ENCODE measurements at regions not wholly inside any gene's neighbourhood (a gene's known extent, or its start where the extent isn't known, plus 50 kb on each side); places are given as distances from the start of the nearest gene placed in this dataset.

DNA sequence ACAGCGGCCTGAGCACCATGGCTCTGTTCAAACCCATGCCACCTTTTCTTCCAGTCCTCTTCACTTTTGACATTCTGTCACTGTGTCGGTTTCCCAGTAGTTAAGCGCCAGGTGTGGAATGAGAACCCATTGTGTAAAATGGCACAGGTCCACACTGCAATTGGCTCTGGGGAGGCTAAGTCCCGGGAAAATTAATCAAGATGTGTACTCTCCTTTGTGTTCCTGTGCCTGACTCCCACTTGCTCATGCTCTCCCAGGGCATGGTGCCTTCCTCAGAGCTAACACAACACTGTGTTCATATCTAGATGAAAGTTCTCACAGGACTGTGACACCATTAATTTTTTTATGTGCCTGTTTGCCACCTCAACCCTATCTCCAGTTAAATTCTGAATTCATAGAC, 59.0 kb upstream of the BTG3 start:
- ATAC-seq (replicated peaks) (no peak), DNase-seq (no peak)
- no peaks in the 10 kb centered on the region for H3K4me1 Mint-ChIP-seq (ENCODE audit: low read depth in 2 of 2)
- no peaks in the 10 kb centered on the region for H3K36me3 Mint-ChIP-seq (ENCODE audit: insufficient read depth)
- H3K9me3 Mint-ChIP-seq: no peaks in the 10 kb centered on the region
- H3K27ac Mint-ChIP-seq: no peak overlapping the region
- no peak overlapping the region for H3K4me3 Mint-ChIP-seq
- H3K27me3 Mint-ChIP-seq: peaks cover 27% of the 10 kb centered on the region in 2 donors

DNA sequence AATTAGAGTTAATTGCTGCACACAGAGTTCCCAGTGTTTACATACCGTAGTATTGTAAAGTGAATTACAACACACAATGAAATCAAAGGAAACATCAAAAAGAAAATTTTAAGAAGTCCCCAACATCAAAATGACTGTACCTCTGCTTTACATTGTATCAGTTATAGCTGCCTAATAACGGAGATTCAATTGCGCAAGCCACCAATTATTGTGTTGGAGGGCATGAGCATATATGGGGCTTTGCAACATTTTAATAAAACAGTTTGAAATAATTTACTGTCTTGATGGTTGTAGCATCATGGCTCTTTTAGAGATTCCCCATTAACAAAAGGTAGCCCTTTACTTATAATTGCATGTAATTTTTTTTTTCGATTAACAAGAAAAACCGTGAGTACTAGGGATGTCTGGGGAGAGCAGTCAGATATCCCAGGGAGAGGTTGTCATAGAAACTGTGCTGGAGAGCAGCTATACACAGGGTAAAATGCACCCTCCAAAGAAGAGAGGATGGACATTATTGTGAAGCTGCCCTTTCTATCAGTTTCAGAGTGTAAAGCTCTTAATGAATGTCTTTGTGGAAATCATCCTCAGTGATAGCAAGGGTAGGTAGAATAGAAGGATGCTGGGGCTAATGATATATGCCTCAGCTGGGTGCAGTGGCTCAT, 55.9 kb upstream of the BTG3 start:
- no peak overlapping the region for H3K27ac Mint-ChIP-seq
- H3K4me1 Mint-ChIP-seq (ENCODE audit: low read depth in 2 of 2): peaks cover 0 to 4% of the 10 kb centered on the region in 2 donors
- H3K27me3 Mint-ChIP-seq: peaks cover 15 to 24% of the 10 kb centered on the region in 2 donors
- no peaks in the 10 kb centered on the region for H3K9me3 Mint-ChIP-seq
- no peaks in the 10 kb centered on the region for H3K36me3 Mint-ChIP-seq (ENCODE audit: insufficient read depth)
- ATAC-seq (replicated peaks) (no peak), DNase-seq (no peak)
- H3K4me3 Mint-ChIP-seq: no peak overlapping the region

DNA sequence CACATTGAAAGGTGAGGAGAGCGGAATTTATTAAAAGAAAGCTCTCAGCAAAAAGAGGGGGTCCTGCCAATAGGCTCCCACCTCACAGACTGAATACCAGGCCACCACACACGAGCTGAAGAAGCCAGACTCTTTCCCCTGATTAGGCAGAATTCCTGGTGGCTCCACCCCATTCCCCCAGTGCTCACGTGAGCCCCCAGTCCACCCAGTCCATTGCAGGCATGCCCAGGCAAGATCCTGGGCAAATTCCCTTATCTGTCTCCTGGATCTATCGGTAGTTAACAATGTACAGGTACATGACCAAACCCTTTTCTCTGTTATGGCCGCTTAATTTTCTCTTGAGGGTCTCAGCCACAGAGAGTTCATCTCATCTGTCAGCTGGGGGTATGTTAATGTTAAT, 54.6 kb upstream of the BTG3 start:
- H3K27me3 Mint-ChIP-seq: peaks cover 9 to 11% of the 10 kb centered on the region in 2 donors
- no peaks in the 10 kb centered on the region for H3K36me3 Mint-ChIP-seq (ENCODE audit: insufficient read depth)
- no peak overlapping the region for H3K27ac Mint-ChIP-seq
- no peak overlapping the region for H3K4me3 Mint-ChIP-seq
- ATAC-seq (replicated peaks): no peak
- H3K4me1 Mint-ChIP-seq (ENCODE audit: low read depth in 2 of 2): peaks cover 0 to 4% of the 10 kb centered on the region in 2 donors
- no peak for DNase-seq
- H3K9me3 Mint-ChIP-seq: no peaks in the 10 kb centered on the region

Data from effector memory CD8-positive, alpha-beta T cell (primary cell).